ENCODE measurements at regions not wholly inside any gene's neighbourhood (a gene's known extent, or its start where the extent isn't known, plus 50 kb on each side); places are given as distances from the start of the nearest gene placed in this dataset.
"Not testable (repeated sequence)": the region's sequence is repeated elsewhere in the genome, so short reads cannot be mapped to it uniquely, and the experiment has no call there.

GRCh38 chr9:97232060-97233008 is 75.1 kb upstream of the CCDC180 start:
- 77 to 89% (median 79%) methylated on average over 13 of the region's 13 CpGs for WGBS, 5 donors
- H3K4me1 ChIP-seq; H3K27me3 ChIP-seq (replicated peaks in 1 of 7); DNase-seq; H3K9me3 ChIP-seq; H3K4me3 ChIP-seq; H3K27ac ChIP-seq; intact Hi-C loops (cut with DNase I; ENCODE audit: low total_unique reads); H3K36me3 ChIP-seq: not testable (repeated sequence)

- H3K4me1 ChIP-seq: peaks cover 3 to 21% (median 18%) of the 10 kb centered on the region in 6 donors
- H3K27me3 ChIP-seq (replicated peaks in 1 of 7): peaks cover 7 to 61% (median 50%) of the 10 kb centered on the region in 7 donors
- DNase-seq; H3K36me3 ChIP-seq; H3K9me3 ChIP-seq; intact Hi-C loops (cut with DNase I; ENCODE audit: low total_unique reads); H3K27ac ChIP-seq: not testable (repeated sequence)
- 10 to 20% (median 16%) methylated on average over 6 to 21 of the region's 21 CpGs for WGBS, 5 donors
- H3K4me3 ChIP-seq: peak overlapping the region in 1 of 8 donors; percentile 69
These were observed 85.1 kb upstream of the CCDC180 start for GRCh38 chr9:97222393-97222792.

- WGBS, 5 donors: 1 to 3% (median 2%) methylated on average over 22 to 78 of the region's 78 CpGs
- H3K27ac ChIP-seq; H3K36me3 ChIP-seq; H3K9me3 ChIP-seq; intact Hi-C loops (cut with DNase I; ENCODE audit: low total_unique reads): not testable (repeated sequence)
- Histone ChIP-seq H3K4me1 (peaks cover 3 to 21% (median 18%) of the 10 kb centered on the region in 6 donors), H3K27me3 (replicated peaks in 1 of 7) (peaks cover 7 to 61% (median 50%) of the 10 kb centered on the region in 7 donors), H3K4me3 (peak overlapping the region in 7 of 8 donors; percentile 25 to 69 (median 41))
- peak in 3 of 11 experiments; percentile 11 to 15 (median 13) for TF ChIP-seq CTCF (IDR thresholded peaks at IDR 0.05 in 8 of 11, conservative IDR thresholded peaks at IDR 0.05 in 3 of 11)
- peak in 2 of 3 donors; percentile 49 to 78 for TF ChIP-seq POLR2AphosphoS5 (IDR thresholded peaks at IDR 0.05)
- DNase-seq: peak; percentile 93
These were observed 85.7 kb upstream of the CCDC180 start for GRCh38 chr9:97221478-97222355.

- no peaks in the 10 kb centered on the region for H3K36me3 ChIP-seq
- WGBS, 5 donors: 5 to 10% (median 6%) methylated on average over 43 to 44 of the region's 44 CpGs
- H3K9me3 ChIP-seq: no peaks in the 10 kb centered on the region
- intact Hi-C loops (cut with DNase I; ENCODE audit: low total_unique reads): no loop called here
- H3K27me3 ChIP-seq (replicated peaks in 1 of 7): peaks cover 7 to 61% (median 50%) of the 10 kb centered on the region in 7 donors
- H3K4me3 ChIP-seq: peak overlapping the region in 6 of 8 donors; percentile 35 to 69 (median 42)
- no peak for DNase-seq
- peaks cover 3 to 21% (median 18%) of the 10 kb centered on the region in 6 donors for H3K4me1 ChIP-seq
- no peak overlapping the region for H3K27ac ChIP-seq
- no peak for TF ChIP-seq CTCF (IDR thresholded peaks at IDR 0.05 in 8 of 11, conservative IDR thresholded peaks at IDR 0.05 in 3 of 11)
- no peak for TF ChIP-seq POLR2A (IDR thresholded peaks at IDR 0.05)
- no peak for TF ChIP-seq POLR2AphosphoS5 (IDR thresholded peaks at IDR 0.05)
These were observed 86.5 kb upstream of the CCDC180 start for GRCh38 chr9:97220894-97221477.

GRCh38 chr9:97220396-97220795 is 87.1 kb upstream of the CCDC180 start:
- H3K4me3 ChIP-seq; H3K36me3 ChIP-seq; H3K9me3 ChIP-seq; DNase-seq; H3K27ac ChIP-seq; intact Hi-C loops (cut with DNase I; ENCODE audit: low total_unique reads): not testable (repeated sequence)
- H3K27me3 ChIP-seq (replicated peaks in 1 of 7): peaks cover 7 to 63% (median 50%) of the 10 kb centered on the region in 7 donors
- peaks cover 3 to 21% (median 18%) of the 10 kb centered on the region in 6 donors for H3K4me1 ChIP-seq
- WGBS, 5 donors: 30 to 42% (median 36%) methylated on average over 3 of the region's 3 CpGs

- H3K27ac ChIP-seq; intact Hi-C loops (cut with DNase I; ENCODE audit: low total_unique reads); H3K9me3 ChIP-seq; DNase-seq; H3K36me3 ChIP-seq; H3K4me3 ChIP-seq: not testable (repeated sequence)
- Histone ChIP-seq H3K27me3 (replicated peaks in 1 of 7) (peaks cover 7 to 62% (median 49%) of the 10 kb centered on the region in 7 donors), H3K4me1 (peaks cover 3 to 21% (median 18%) of the 10 kb centered on the region in 6 donors)
- WGBS, 5 donors: 55 to 66% (median 61%) methylated on average over 11 to 12 of the region's 12 CpGs
These were observed 87.9 kb upstream of the CCDC180 start for GRCh38 chr9:97219443-97220140.

GRCh38 chr9:97215127-97215526 is 92.3 kb upstream of the CCDC180 start:
- H3K36me3 ChIP-seq; intact Hi-C loops (cut with DNase I; ENCODE audit: low total_unique reads); H3K4me3 ChIP-seq; H3K4me1 ChIP-seq; DNase-seq; H3K9me3 ChIP-seq; H3K27ac ChIP-seq: not testable (repeated sequence)
- WGBS, 5 donors: 80 to 94% (median 88%) methylated on average over 7 to 9 of the region's 10 CpGs
- peaks cover 0 to 21% (median 5%) of the 10 kb centered on the region in 7 donors for H3K27me3 ChIP-seq (replicated peaks in 1 of 7)
